UCSD-AML1 (cell line): ENCODE measurements at regions not wholly inside any gene's neighbourhood (a gene's known extent, or its start where the extent isn't known, plus 50 kb on each side); places are given as distances from the start of the nearest gene placed in this dataset.

Experiments used
- DNase-seq: peaks from one replicate; lab custom pipeline; 2025; ENCODE audit not compliant: unreplicated experiment; lab: John Stamatoyannopoulos, UW

DNA sequence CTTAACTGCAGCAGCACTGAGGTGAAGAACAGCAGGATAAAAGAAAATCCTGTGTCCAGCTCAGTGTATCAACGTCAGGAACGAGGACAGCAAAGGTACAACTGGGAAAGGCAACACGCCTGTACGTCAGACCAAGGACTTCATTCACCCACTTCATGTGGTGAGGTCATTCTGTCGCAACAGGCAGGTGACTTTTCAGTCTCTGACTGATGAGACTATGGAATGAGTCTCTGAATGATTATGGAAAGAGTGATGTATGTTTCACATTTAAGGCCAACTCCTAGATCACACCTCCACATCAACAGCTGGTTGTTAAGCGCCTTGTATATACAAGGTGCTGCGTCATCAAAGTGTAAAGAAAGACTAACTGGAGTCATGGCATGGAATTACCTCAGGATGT is 297.6 kb upstream of the SP8 start:
- DNase-seq, result no peak

GRCh38 chr7:21086688-21087087 is 300.0 kb upstream of the SP8 start:
- no peak for DNase-seq

- DNase-seq, result no peak
Measured at GRCh38 chr7:21089653-21090052, 303.0 kb upstream of the SP8 start.

GRCh38 chr7:21092766-21093702 is 306.3 kb upstream of the SP8 start:
- no peak for DNase-seq

GRCh38 chr7:21094589-21094988 is 307.9 kb upstream of the SP8 start:
- DNase-seq, result no peak

DNA sequence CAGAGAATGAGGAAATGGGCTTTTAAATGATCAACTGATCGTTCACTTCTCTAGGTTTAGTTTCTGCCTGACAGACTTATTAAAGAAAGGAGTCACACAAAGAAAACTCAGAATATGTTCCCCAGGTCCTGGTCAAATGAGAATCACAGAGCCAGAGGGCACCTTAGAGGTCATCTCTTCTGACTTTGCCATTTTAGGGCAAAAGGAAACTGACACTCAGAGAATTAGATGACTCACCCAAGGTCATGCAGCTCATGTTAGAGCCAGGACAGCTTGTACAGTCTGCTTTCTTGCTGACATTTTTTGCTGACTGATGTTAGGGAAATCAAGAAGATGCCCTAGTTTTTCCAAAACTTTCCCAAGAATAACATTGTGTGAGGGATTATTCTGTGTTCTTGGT is 312.7 kb upstream of the SP8 start:
- DNase-seq, result no peak

DNA sequence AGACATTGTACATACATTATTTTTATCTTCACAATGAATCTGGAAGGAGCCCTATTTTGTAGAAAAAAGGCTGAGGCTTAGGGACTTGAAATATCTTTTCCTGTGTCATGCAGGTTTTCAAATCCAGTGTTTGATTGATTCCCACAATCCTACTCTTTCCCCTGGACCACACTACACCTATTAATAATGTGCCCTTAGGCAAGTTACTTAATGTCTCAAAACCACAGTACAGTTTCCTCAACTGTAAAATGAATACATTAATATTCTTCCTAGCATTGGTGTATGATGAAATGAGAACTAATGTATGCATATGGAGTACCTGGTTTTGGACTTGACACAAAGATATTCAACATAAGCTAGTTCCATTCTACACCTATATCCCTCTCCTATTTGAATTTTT is 313.3 kb upstream of the SP8 start:
- no peak for DNase-seq

- DNase-seq, result no peak
Measured at GRCh38 chr7:21101541-21101940, 314.9 kb upstream of the SP8 start.

GRCh38 chr7:21103426-21104123 is 316.9 kb upstream of the SP8 start:
- DNase-seq, result no peak

DNA sequence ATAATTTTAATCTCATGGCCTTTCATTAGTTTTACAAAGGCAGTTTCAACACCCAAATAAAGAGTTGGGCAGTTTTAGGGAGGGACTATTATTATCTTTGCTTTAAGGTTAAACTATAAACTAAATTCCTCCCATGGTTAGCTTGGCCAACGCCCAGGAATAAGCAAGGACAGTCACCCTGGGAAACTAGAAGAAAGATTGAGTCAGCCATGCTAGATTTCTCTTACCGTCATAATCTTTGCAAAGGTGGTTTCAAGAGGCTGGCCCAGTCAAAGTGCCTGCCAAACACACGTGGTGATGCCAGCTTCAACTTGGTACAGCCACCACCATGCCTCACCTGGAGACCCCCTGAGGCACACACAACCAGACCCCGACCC is 317.4 kb upstream of the SP8 start:
- DNase-seq, result no peak

GRCh38 chr7:21106296-21106732 is 319.6 kb upstream of the SP8 start:
- no peak for DNase-seq

DNA sequence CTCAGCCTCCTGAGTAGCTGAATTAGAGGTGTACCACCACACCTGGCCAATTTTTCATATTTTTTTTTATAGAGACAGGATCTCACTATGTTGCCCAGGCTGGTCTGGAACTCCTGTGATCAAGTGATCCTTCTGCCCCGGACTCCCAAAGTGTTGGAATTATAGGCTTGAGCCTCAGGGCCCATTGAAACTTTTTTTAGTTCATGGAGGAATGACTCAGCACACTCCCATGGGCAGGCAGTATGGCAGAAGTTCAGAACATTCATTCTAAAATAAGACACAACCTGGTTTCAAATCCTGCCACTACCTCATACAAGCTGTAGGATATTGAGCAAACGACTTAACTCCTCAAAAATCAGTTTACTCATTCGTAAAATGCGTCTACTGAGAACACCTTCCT is 320.4 kb upstream of the SP8 start:
- DNase-seq, result no peak

- no peak for DNase-seq
Measured at GRCh38 chr7:21108182-21108581, 319.7 kb upstream of the SP4 start.

- DNase-seq, result no peak
Measured at GRCh38 chr7:21113609-21114415, 314.1 kb upstream of the SP4 start.

- no peak for DNase-seq
Measured at GRCh38 chr7:21123586-21123985, 304.3 kb upstream of the SP4 start.

DNA sequence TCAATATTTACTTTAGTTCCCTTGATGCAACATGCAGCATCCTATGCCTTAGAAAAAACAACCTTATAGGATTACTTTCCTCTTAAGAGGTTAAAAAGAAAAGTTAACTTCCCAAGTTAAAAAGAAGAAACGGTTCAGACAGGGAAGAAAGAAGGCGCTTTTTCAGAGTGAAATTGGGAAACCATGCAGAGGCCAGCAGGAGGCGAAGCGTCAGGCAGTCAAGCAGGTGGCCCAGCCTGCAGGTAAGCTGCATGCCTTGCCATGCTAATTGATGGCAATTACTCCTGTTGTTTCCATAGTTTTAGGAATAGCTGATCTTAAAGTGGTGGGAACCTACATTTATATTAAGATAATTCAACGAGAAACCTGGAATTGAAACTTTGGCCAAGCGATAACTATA is 302.6 kb upstream of the SP4 start:
- no peak for DNase-seq

DNA sequence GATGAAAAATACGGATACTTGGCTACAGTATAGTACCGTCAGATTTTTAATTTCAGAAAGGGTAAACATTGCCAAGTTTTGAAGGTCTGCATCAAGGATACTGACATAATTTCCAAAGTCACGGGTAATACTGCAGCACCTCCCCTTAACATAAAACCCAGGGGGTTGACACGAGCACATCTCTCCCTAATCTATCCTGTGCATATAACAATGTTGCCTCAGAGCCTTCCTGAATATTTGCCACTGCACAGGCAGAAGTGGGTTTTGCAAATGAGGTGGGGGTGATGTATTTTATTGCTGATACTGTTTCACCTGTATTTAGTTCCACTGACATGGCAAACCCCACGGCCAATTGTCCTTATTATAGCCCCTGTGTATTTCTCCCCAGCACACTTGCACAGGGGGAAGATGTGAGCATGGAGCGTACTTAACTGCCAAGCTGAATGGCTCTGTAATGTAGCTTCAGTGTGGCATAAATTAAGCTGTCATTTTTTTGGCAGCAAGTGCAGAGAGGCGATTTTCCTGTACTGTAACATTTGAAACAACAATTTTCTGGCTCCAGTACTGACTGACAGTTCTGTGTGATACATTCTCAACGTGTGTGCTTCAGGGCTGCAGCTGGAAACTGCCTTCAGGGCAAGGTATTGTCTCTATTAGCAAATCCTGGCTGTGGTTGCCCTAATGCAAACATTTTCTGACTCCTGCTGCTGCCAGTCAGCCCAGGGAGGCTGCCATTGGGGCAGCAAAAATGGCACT is 299.6 kb upstream of the SP4 start:
- DNase-seq, result no peak

- DNase-seq, result no peak
Measured at GRCh38 chr7:21131897-21132296, 296.0 kb upstream of the SP4 start.

DNA sequence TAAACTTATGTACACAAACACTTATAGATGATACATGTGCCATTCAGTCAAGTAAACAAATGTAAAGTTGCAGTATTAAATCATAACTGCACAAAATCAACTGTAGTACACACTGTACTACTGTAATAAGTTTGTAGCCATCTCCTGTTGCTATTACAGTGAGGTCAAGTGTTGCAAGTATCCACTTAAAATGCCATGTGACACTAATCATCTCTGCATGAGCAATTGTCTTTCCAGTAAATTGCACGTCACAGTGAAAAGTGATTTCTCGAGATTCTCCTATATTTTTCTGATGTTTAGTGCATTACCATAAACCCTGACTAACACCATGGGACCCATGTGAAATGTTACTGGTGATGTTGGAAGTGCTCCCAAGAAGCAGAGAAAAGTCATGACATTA is 293.3 kb upstream of the SP4 start:
- DNase-seq, result no peak

DNA sequence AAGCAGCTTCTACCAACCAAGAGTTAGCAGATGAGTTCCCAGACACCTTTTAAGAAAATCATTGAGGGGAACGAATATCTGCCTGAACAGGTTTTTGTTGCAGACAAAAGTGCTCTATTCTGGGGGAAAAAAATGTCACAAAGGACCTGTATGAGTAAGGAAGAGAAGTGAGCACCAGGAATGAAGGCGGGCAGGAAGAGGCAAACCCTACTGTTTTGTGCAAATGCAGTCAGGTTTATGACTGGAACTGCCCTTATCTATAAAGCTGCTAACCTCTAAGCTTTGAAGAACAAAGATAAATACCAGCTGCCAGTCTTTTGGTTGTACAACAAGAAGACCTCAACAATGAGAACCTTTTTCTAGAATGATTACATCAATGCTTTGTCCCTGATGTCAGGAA is 292.4 kb upstream of the SP4 start:
- no peak for DNase-seq

DNA sequence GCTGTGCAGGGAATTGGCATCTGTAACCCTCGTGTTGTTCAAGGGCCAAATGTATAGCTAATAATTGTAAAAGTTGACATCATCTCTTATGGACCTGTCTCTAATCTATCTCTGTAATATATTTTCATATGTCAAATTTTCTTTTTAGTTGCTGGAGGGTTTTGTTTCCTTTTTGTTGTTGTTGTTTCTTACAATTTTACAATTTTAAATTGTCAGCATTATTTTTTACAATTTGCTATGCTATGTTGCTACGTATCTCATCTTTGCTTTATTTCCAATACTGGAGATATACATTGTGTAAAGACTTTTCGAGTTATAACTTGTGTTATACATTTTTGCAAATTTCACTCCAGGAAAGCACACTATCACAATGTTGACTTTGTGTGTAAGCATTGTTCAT is 290.2 kb upstream of the SP4 start:
- no peak for DNase-seq
